Parathyroid adenoma (tissue), 2 donors: ENCODE measurements at regions not wholly inside any gene's neighbourhood (a gene's known extent, or its start where the extent isn't known, plus 50 kb on each side); places are given as distances from the start of the nearest gene placed in this dataset.
A peak's percentile ranks its signal among the peaks of the same experiment; 100 is the strongest.

Source experiments
- H2AFZ ChIP-seq: fragments of 300-600 bp; sonication (generic); one replicate; pipeline ENCODE4 v1.7.0; 2017; ENCODE audit warnings: antibody characterized with exemption, mild to moderate bottlenecking
- H3K27ac ChIP-seq: fragments of 300-600 bp; sonication (generic); one replicate; pipeline ENCODE4 v1.7.0; 2017
- H3K27me3 ChIP-seq: fragments of 300-600 bp; sonication (generic); one replicate; pipeline ENCODE4 v1.7.0; 2017; ENCODE audit warnings: low read length; ENCODE audit not compliant: control insufficient read depth, insufficient read depth
- H3K36me3 ChIP-seq: fragments of 300-600 bp; sonication (generic); one replicate; pipeline ENCODE4 v1.7.0; 2017; ENCODE audit warnings: low read length; ENCODE audit not compliant: control insufficient read depth, insufficient read depth
- H3K4me1 ChIP-seq: fragments of 300-600 bp; sonication (generic); one replicate; pipeline ENCODE4 v1.7.0; 2017; ENCODE audit warnings: control low read depth
- H3K4me2 ChIP-seq: fragments of 300-600 bp; sonication (generic); one replicate; pipeline ENCODE4 v1.7.0; 2017; ENCODE audit warnings: low read length
- H3K4me3 ChIP-seq: fragments of 300-600 bp; sonication (generic); one replicate; pipeline ENCODE4 v1.7.0; 2017; ENCODE audit warnings: low read depth, low read length
- H3K79me2 ChIP-seq: fragments of 300-600 bp; sonication (generic); one replicate; pipeline ENCODE4 v1.7.0; 2017; ENCODE audit warnings: control low read depth
- H3K9ac ChIP-seq: fragments of 300-600 bp; sonication (generic); one replicate; pipeline ENCODE4 v1.7.0; 2017; ENCODE audit warnings: mild to moderate bottlenecking
- H3K9me3 ChIP-seq: fragments of 300-600 bp; sonication (generic); one replicate; pipeline ENCODE4 v1.7.0; 2017; ENCODE audit warnings: low read length; ENCODE audit not compliant: control insufficient read depth
- CTCF ChIP-seq: fragments of 300-600 bp; sonication (generic); IDR thresholded peaks from one replicate; pipeline ENCODE4 v1.7.0; 2017; ENCODE audit warnings: antibody characterized with exemption, mild to moderate bottlenecking
- donor health status: primary hyperparathyroidism.

DNA sequence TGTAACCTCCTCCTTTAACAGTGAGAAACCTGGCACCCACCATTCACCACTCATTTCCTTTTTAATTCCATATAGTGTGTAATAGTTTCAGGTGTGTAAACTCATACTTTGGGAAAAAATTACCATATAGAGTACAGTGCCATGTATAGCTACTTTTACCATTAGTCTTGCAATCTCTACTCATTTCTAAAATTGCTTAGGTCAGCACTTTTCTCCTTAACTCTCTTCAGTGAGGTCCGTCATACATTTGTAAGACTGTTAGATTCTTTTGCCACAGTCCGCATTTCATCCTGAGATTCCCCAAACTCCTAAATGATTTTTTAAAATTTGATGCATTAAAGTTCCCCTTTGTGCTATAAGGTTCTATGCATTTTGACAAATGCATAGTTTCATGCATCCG lies 238.3 kb upstream of the ATP10A start:
- no peak overlapping the region for H3K4me3 ChIP-seq
- H3K27me3 ChIP-seq = no peaks in the 10 kb centered on the region
- TF ChIP-seq CTCF = no peak
- H3K27ac ChIP-seq = no peak overlapping the region
- H3K79me2 ChIP-seq = no peaks in the 10 kb centered on the region
- no peak overlapping the region for H3K9ac ChIP-seq
- H3K4me2 ChIP-seq = no peak overlapping the region
- no peak overlapping the region for H2AFZ ChIP-seq
- no peaks in the 10 kb centered on the region for H3K9me3 ChIP-seq
- no peaks in the 10 kb centered on the region for H3K4me1 ChIP-seq
- H3K36me3 ChIP-seq = no peaks in the 10 kb centered on the region

- H3K27ac ChIP-seq = no peak overlapping the region
- no peaks in the 10 kb centered on the region for H3K27me3 ChIP-seq
- H2AFZ ChIP-seq = no peak overlapping the region
- no peak overlapping the region for H3K4me2 ChIP-seq
- TF ChIP-seq CTCF = no peak
- no peaks in the 10 kb centered on the region for H3K4me1 ChIP-seq
- no peaks in the 10 kb centered on the region for H3K9me3 ChIP-seq
- no peaks in the 10 kb centered on the region for H3K36me3 ChIP-seq
- H3K9ac ChIP-seq = no peak overlapping the region
- H3K79me2 ChIP-seq = no peaks in the 10 kb centered on the region
- H3K4me3 ChIP-seq = no peak overlapping the region
Measured at GRCh38 chr15:26098801-26099200, 235.7 kb upstream of the ATP10A start.

DNA sequence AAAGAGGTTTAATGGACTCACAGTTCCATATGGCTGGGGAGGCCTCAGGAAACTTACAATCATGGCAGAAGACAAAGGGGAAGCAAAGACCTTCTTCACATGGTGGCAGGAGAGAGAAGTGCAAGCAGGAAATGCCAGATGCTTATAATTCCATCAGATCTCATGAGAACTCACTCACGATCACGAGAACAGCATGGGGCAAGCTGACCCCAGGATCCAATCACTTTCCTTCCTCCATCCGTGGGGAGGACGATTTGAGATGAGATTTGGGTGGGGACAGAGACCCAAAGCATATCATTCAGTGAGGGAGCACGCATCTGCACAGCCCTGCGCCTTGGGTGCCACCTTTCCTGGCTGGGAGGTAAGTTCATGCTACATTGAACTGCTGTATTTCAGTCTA lies 234.1 kb upstream of the ATP10A start:
- Histone ChIP-seq H3K79me2 (no peaks in the 10 kb centered on the region), H3K27ac (no peak overlapping the region), H3K4me3 (no peak overlapping the region), H3K9ac (no peak overlapping the region), H3K27me3 (no peaks in the 10 kb centered on the region), H2AFZ (no peak overlapping the region), H3K4me2 (no peak overlapping the region), H3K9me3 (no peaks in the 10 kb centered on the region), H3K36me3 (no peaks in the 10 kb centered on the region), H3K4me1 (no peaks in the 10 kb centered on the region)
- TF ChIP-seq CTCF = no peak

- Histone ChIP-seq H3K4me1 (no peaks in the 10 kb centered on the region), H2AFZ (no peak overlapping the region), H3K4me3 (no peak overlapping the region), H3K79me2 (no peaks in the 10 kb centered on the region), H3K27me3 (no peaks in the 10 kb centered on the region), H3K27ac (no peak overlapping the region), H3K4me2 (no peak overlapping the region), H3K9me3 (no peaks in the 10 kb centered on the region), H3K36me3 (no peaks in the 10 kb centered on the region), H3K9ac (no peak overlapping the region)
- TF ChIP-seq CTCF = no peak
Measured at GRCh38 chr15:26096581-26096980, 233.5 kb upstream of the ATP10A start.

GRCh38 chr15:26095710-26096330 lies 232.7 kb upstream of the ATP10A start:
- TF ChIP-seq CTCF = peak; percentile 38
- H3K4me3 ChIP-seq = no peak overlapping the region
- no peak overlapping the region for H2AFZ ChIP-seq
- no peak overlapping the region for H3K27ac ChIP-seq
- no peaks in the 10 kb centered on the region for H3K36me3 ChIP-seq
- H3K9ac ChIP-seq = no peak overlapping the region
- H3K79me2 ChIP-seq = no peaks in the 10 kb centered on the region
- no peak overlapping the region for H3K4me2 ChIP-seq
- no peaks in the 10 kb centered on the region for H3K27me3 ChIP-seq
- H3K4me1 ChIP-seq = no peaks in the 10 kb centered on the region
- no peaks in the 10 kb centered on the region for H3K9me3 ChIP-seq
